Loucy (cell line): ENCODE measurements at regions not wholly inside any gene's neighbourhood (a gene's known extent, or its start where the extent isn't known, plus 50 kb on each side); places are given as distances from the start of the nearest gene placed in this dataset.

Experiments
- H2AFZ ChIP-seq: fragments of 200-600 bp; sonication (generic); 2 replicates; pipeline ENCODE4 v1.6.0; 2016; ENCODE audit warnings: antibody characterized with exemption, mild to moderate bottlenecking, low read length, moderate library complexity
- H3F3A ChIP-seq: fragments of 200-600 bp; 2 replicates; pipeline ENCODE4 v1.6.0; 2016; ENCODE audit warnings: antibody characterized with exemption, low read depth, mild to moderate bottlenecking
- H3K27me3 ChIP-seq: fragments of 200-600 bp; sonication (generic); 2 replicates; pipeline ENCODE4 v1.6.1; 2014; ENCODE audit warnings: low read length, mild to moderate bottlenecking; ENCODE audit not compliant: insufficient read depth, poor library complexity, severe bottlenecking
- H3K36me3 ChIP-seq: fragments of 200-600 bp; sonication (generic); 2 replicates; pipeline ENCODE4 v1.6.1; 2016; ENCODE audit warnings: low read length; ENCODE audit not compliant: insufficient read depth
- H3K4me1 ChIP-seq: fragments of 200-600 bp; sonication (generic); 2 replicates; pipeline ENCODE4 v1.5.1; 2014; ENCODE audit warnings: low read length, mild to moderate bottlenecking; ENCODE audit not compliant: insufficient read depth, poor library complexity, severe bottlenecking
- H3K4me2 ChIP-seq: fragments of 200-600 bp; sonication (generic); 2 replicates; pipeline ENCODE4 v1.6.0; 2014; ENCODE audit warnings: antibody characterized with exemption, low read length, low read depth, mild to moderate bottlenecking; ENCODE audit not compliant: poor library complexity, severe bottlenecking
- H3K4me3 ChIP-seq: fragments of 200-600 bp; sonication (generic); 2 replicates; pipeline ENCODE4 v1.5.1; 2014; ENCODE audit warnings: low read length, mild to moderate bottlenecking, mixed read lengths; ENCODE audit not compliant: poor library complexity, severe bottlenecking
- H3K79me2 ChIP-seq: fragments of 200-600 bp; sonication (generic); 2 replicates; pipeline ENCODE4 v1.6.1; 2014; ENCODE audit warnings: low read length; ENCODE audit not compliant: insufficient read depth
- H3K9ac ChIP-seq: fragments of 200-600 bp; sonication (generic); 2 replicates; pipeline ENCODE4 v1.6.0; 2014; ENCODE audit warnings: mild to moderate bottlenecking, low read depth, low read length, moderate library complexity; ENCODE audit not compliant: poor library complexity, severe bottlenecking
- H3K9me2 ChIP-seq: fragments of 200-600 bp; sonication (generic); replicated peaks from 2 replicates; pipeline ENCODE4 v1.6.1; 2016; ENCODE audit warnings: low read depth, low read length, mixed read lengths
- H3K9me3 ChIP-seq: fragments of 200-600 bp; sonication (generic); 2 replicates; pipeline ENCODE4 v1.6.1; 2014; ENCODE audit warnings: mild to moderate bottlenecking, antibody characterized with exemption, low read length, low read depth; ENCODE audit not compliant: insufficient read depth
- H4K20me1 ChIP-seq: fragments of 200-600 bp; sonication (generic); 2 replicates; pipeline ENCODE4 v1.6.0; 2014; ENCODE audit warnings: antibody characterized with exemption, low read length, mild to moderate bottlenecking; ENCODE audit not compliant: insufficient read depth, poor library complexity, severe bottlenecking
- EZH2phosphoT487 ChIP-seq: fragments of 200-600 bp; IDR thresholded peaks from 2 replicates; pipeline ENCODE4 v1.6.1; 2018; ENCODE audit warnings: antibody characterized with exemption, mild to moderate bottlenecking, moderate library complexity, borderline replicate concordance
- TF ChIP-seq, protein P1 (sequence below): fragments of 200-600 bp; sonication (generic); conservative IDR thresholded peaks from 2 replicates; pipeline ENCODE4 v1.5.1; 2014; ENCODE audit warnings: mild to moderate bottlenecking, antibody characterized with exemption, low read length

DNA sequence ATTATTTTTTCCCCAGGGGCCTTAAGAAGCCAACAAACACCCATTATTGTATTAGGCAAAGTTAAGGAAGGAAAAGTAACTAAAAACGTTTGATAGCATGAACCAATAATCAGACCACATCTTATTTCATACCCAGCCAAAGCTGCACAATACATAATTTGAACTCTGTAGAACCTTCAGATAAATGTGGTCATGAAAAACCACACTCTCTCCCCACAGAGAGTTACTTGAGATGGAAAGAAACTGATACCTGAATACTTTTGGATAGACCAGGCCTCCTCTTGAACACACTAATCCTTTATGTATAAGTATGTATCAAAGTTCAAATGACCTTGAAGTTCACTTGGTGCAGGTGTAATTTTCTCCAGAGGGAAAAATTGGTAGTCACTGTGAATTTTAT is 146.6 kb upstream of the FAM13C start:
- Histone ChIP-seq H3F3A (no peaks in the 10 kb centered on the region), H3K9ac (no peak overlapping the region), H3K79me2 (no peaks in the 10 kb centered on the region), H3K36me3 (no peaks in the 10 kb centered on the region), H4K20me1 (no peaks in the 10 kb centered on the region), H3K4me1 (no peaks in the 10 kb centered on the region), H3K4me2 (no peak overlapping the region), H3K9me2 (no peaks in the 10 kb centered on the region), H2AFZ (no peak overlapping the region), H3K9me3 (no peaks in the 10 kb centered on the region), H3K27me3 (no peaks in the 10 kb centered on the region), H3K4me3 (no peak overlapping the region)
- no peak for TF ChIP-seq EZH2phosphoT487
- TF ChIP-seq, protein P1, sequence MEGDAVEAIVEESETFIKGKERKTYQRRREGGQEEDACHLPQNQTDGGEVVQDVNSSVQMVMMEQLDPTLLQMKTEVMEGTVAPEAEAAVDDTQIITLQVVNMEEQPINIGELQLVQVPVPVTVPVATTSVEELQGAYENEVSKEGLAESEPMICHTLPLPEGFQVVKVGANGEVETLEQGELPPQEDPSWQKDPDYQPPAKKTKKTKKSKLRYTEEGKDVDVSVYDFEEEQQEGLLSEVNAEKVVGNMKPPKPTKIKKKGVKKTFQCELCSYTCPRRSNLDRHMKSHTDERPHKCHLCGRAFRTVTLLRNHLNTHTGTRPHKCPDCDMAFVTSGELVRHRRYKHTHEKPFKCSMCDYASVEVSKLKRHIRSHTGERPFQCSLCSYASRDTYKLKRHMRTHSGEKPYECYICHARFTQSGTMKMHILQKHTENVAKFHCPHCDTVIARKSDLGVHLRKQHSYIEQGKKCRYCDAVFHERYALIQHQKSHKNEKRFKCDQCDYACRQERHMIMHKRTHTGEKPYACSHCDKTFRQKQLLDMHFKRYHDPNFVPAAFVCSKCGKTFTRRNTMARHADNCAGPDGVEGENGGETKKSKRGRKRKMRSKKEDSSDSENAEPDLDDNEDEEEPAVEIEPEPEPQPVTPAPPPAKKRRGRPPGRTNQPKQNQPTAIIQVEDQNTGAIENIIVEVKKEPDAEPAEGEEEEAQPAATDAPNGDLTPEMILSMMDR, result no peak

DNA sequence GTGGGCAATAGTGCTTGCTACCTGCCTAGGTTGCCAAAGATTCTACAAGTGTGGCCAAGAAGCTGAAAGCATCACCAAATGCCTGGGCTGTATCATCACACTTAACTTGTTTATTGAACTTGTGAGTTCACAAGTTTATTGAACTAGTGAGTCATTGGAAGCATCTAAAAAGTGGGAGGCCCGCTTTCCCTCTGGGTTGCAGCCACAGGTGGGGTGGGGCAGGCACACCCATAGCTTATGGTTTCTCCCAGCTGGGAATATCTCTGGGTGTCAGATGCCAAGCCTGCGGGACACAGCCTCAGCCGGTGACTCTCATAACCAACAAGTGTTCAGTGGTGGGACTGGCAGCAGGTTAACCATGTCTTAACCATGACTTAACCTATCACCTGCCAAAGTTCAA is 145.9 kb upstream of the FAM13C start:
- no peak overlapping the region for H3K4me2 ChIP-seq
- H4K20me1 ChIP-seq, result no peaks in the 10 kb centered on the region
- no peak overlapping the region for H3K4me3 ChIP-seq
- H3F3A ChIP-seq, result no peaks in the 10 kb centered on the region
- TF ChIP-seq EZH2phosphoT487, result no peak
- TF ChIP-seq, protein P1, result no peak
- no peaks in the 10 kb centered on the region for H3K27me3 ChIP-seq
- no peaks in the 10 kb centered on the region for H3K36me3 ChIP-seq
- no peaks in the 10 kb centered on the region for H3K4me1 ChIP-seq
- no peak overlapping the region for H2AFZ ChIP-seq
- H3K9me3 ChIP-seq, result no peaks in the 10 kb centered on the region
- H3K79me2 ChIP-seq, result no peaks in the 10 kb centered on the region
- no peak overlapping the region for H3K9ac ChIP-seq
- H3K9me2 ChIP-seq, result no peaks in the 10 kb centered on the region

DNA sequence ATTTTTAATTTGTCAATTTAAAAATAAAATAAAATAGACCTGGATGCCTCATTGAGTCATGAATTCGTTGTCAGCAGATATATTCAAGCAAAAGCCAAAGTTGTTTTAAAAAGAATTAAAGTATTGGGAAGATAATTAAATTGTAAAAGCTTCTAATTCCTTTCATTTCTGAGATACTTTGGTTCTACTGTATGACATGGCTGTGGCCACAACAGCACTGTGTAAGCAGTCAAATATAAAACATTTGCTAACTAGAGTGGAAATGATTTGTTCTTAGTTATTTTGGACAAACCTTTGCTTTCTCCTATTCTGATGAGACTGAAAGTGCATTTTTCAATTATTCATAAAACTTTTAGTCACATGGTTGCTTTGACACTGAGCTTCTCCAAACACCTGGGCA is 143.6 kb upstream of the FAM13C start:
- no peak overlapping the region for H3K4me2 ChIP-seq
- no peak overlapping the region for H3K9ac ChIP-seq
- no peaks in the 10 kb centered on the region for H3K9me3 ChIP-seq
- H3K27me3 ChIP-seq, result no peaks in the 10 kb centered on the region
- H2AFZ ChIP-seq, result no peak overlapping the region
- H3K36me3 ChIP-seq, result no peaks in the 10 kb centered on the region
- TF ChIP-seq EZH2phosphoT487, result no peak
- TF ChIP-seq, protein P1, result no peak
- H3K79me2 ChIP-seq, result no peaks in the 10 kb centered on the region
- no peaks in the 10 kb centered on the region for H3K4me1 ChIP-seq
- H3F3A ChIP-seq, result no peaks in the 10 kb centered on the region
- no peaks in the 10 kb centered on the region for H3K9me2 ChIP-seq
- H3K4me3 ChIP-seq, result no peak overlapping the region
- H4K20me1 ChIP-seq, result no peaks in the 10 kb centered on the region
